ENCODE measurements at regions not wholly inside any gene's neighbourhood (a gene's known extent, or its start where the extent isn't known, plus 50 kb on each side); places are given as distances from the start of the nearest gene placed in this dataset.
"Not testable (repeated sequence)": the region's sequence is repeated elsewhere in the genome, so short reads cannot be mapped to it uniquely, and the experiment has no call there.

GRCh38 chr6:28809947-28810658, 113.7 kb downstream of the TRIM27 start:
- no peak for DNase-seq

- DNase-seq = no peak
Observed at GRCh38 chr6:28810659-28811053, 113.1 kb downstream of the TRIM27 start.

GRCh38 chr6:28811873-28812272, 111.9 kb downstream of the TRIM27 start:
- DNase-seq = no peak

- no peak for DNase-seq
Observed at GRCh38 chr6:28812778-28813569, 110.8 kb downstream of the TRIM27 start.

- no peak for DNase-seq
Observed at GRCh38 chr6:28814032-28814976, 109.5 kb downstream of the TRIM27 start.

GRCh38 chr6:28816339-28816908, 107.4 kb downstream of the TRIM27 start:
- DNase-seq = no peak

GRCh38 chr6:28816909-28817807, 106.6 kb downstream of the TRIM27 start:
- no peak for DNase-seq

- DNase-seq = no peak
Observed at GRCh38 chr6:28817808-28818145, 106.0 kb downstream of the TRIM27 start.

GRCh38 chr6:28824793-28825731, 98.7 kb downstream of the TRIM27 start:
- DNase-seq = no peak

- DNase-seq = no peak
Observed at GRCh38 chr6:28825732-28826293, 98.0 kb downstream of the TRIM27 start.

- not testable (repeated sequence) for DNase-seq
Observed at GRCh38 chr6:28831683-28832082, 92.1 kb downstream of the TRIM27 start.

GRCh38 chr6:28836703-28837102, 87.1 kb downstream of the TRIM27 start:
- not testable (repeated sequence) for DNase-seq

- DNase-seq = peak; percentile 52
Observed at GRCh38 chr6:28838289-28838633, 85.5 kb downstream of the TRIM27 start.

GRCh38 chr6:28838634-28839442, 84.9 kb downstream of the TRIM27 start:
- peak; percentile 84 for DNase-seq

- no peak for DNase-seq
Observed at GRCh38 chr6:28839443-28840120, 84.2 kb downstream of the TRIM27 start.

GRCh38 chr6:28841290-28841689, 82.5 kb downstream of the TRIM27 start:
- DNase-seq = no peak

- DNase-seq = not testable (repeated sequence)
Observed at GRCh38 chr6:28848756-28849155, 75.0 kb downstream of the TRIM27 start.

Data from stimulated activated naive CD4-positive, alpha-beta T cell treated with Interleukin-2 at 50 U/mL for 16 hours (primary cell).